Neural cell (in vitro differentiated cells): ENCODE measurements at regions not wholly inside any gene's neighbourhood (a gene's known extent, or its start where the extent isn't known, plus 50 kb on each side); places are given as distances from the start of the nearest gene placed in this dataset.

Experiments used
- MXI1 ChIP-seq: fragments of 450-650 bp; conservative IDR thresholded peaks from 2 replicates; pipeline ENCODE4 v1.6.1; 2014; ENCODE audit warnings: antibody characterized with exemption, mild to moderate bottlenecking; ENCODE audit not compliant: poor library complexity, severe bottlenecking
- RAD21 ChIP-seq: fragments of 450-650 bp; conservative IDR thresholded peaks from 2 replicates; pipeline ENCODE4 v1.6.1; 2014; ENCODE audit warnings: antibody characterized with exemption, mild to moderate bottlenecking, moderate library complexity
- SMC3 ChIP-seq: fragments of 450-650 bp; conservative IDR thresholded peaks from 2 replicates; pipeline ENCODE4 v1.6.1; 2014; ENCODE audit warnings: antibody characterized with exemption, mild to moderate bottlenecking, moderate library complexity; ENCODE audit not compliant: poor library complexity
- TF ChIP-seq, protein P1 (sequence below): fragments of 450-650 bp; IDR thresholded peaks from 2 replicates; pipeline ENCODE4 v1.5.1; 2014; ENCODE audit warnings: antibody characterized with exemption, mild to moderate bottlenecking, moderate library complexity; ENCODE audit not compliant: poor library complexity, severe bottlenecking
- TF ChIP-seq, protein P2 (sequence below): IDR thresholded peaks from 2 replicates; pipeline ENCODE4 v1.6.1; 2012; ENCODE audit warnings: borderline replicate concordance

DNA sequence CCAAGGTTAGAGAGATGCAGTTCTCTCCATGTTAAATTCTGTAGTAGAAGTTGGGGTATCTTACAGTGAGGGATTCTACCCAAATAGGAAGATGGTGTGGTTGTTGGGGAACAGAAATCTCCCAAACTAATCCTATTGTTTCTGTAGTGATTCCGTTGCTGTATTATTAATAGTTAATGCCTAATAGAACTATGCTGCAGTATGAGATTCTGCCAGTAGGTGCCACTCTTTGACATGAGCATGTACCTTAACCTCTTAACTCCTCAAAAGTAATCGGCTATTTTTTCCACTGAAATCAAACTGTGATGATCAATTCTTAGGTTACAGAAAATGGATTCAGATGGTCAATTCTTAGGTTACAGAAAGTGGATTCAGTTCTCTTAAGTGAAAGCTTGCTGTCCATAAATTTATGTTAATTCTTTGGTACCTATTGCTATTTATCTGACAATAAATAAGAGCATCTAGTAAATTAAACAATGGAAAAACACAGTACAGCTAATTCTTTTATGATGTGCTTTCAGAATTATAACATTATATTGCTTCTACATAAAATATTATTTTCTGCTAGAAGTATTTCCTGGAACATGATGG lies 97.9 kb upstream of the DLX2 start:
- TF ChIP-seq, protein P1, sequence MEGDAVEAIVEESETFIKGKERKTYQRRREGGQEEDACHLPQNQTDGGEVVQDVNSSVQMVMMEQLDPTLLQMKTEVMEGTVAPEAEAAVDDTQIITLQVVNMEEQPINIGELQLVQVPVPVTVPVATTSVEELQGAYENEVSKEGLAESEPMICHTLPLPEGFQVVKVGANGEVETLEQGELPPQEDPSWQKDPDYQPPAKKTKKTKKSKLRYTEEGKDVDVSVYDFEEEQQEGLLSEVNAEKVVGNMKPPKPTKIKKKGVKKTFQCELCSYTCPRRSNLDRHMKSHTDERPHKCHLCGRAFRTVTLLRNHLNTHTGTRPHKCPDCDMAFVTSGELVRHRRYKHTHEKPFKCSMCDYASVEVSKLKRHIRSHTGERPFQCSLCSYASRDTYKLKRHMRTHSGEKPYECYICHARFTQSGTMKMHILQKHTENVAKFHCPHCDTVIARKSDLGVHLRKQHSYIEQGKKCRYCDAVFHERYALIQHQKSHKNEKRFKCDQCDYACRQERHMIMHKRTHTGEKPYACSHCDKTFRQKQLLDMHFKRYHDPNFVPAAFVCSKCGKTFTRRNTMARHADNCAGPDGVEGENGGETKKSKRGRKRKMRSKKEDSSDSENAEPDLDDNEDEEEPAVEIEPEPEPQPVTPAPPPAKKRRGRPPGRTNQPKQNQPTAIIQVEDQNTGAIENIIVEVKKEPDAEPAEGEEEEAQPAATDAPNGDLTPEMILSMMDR, result no peak
- no peak for TF ChIP-seq MXI1
- TF ChIP-seq SMC3, result no peak
- no peak for TF ChIP-seq RAD21
- TF ChIP-seq, protein P2, sequence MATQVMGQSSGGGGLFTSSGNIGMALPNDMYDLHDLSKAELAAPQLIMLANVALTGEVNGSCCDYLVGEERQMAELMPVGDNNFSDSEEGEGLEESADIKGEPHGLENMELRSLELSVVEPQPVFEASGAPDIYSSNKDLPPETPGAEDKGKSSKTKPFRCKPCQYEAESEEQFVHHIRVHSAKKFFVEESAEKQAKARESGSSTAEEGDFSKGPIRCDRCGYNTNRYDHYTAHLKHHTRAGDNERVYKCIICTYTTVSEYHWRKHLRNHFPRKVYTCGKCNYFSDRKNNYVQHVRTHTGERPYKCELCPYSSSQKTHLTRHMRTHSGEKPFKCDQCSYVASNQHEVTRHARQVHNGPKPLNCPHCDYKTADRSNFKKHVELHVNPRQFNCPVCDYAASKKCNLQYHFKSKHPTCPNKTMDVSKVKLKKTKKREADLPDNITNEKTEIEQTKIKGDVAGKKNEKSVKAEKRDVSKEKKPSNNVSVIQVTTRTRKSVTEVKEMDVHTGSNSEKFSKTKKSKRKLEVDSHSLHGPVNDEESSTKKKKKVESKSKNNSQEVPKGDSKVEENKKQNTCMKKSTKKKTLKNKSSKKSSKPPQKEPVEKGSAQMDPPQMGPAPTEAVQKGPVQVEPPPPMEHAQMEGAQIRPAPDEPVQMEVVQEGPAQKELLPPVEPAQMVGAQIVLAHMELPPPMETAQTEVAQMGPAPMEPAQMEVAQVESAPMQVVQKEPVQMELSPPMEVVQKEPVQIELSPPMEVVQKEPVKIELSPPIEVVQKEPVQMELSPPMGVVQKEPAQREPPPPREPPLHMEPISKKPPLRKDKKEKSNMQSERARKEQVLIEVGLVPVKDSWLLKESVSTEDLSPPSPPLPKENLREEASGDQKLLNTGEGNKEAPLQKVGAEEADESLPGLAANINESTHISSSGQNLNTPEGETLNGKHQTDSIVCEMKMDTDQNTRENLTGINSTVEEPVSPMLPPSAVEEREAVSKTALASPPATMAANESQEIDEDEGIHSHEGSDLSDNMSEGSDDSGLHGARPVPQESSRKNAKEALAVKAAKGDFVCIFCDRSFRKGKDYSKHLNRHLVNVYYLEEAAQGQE, result no peak
